ENCODE measurements at regions not wholly inside any gene's neighbourhood (a gene's known extent, or its start where the extent isn't known, plus 50 kb on each side); places are given as distances from the start of the nearest gene placed in this dataset.

GRCh38 chr4:52198294-52198693, 147.2 kb downstream of the SPATA18 start:
- H3K36me3 ChIP-seq: no peaks in the 10 kb centered on the region
- TF ChIP-seq CTCF (IDR thresholded peaks at IDR 0.05): no peak
- H3K27ac ChIP-seq: peak overlapping the region in 1 of 2 donors; percentile 26
- no peaks in the 10 kb centered on the region for H3K27me3 ChIP-seq
- H3K4me3 ChIP-seq: no peak overlapping the region
- H3K9me3 ChIP-seq: no peaks in the 10 kb centered on the region
- intact Hi-C loops (cut with DNase I; ENCODE audit: low total_unique reads): no loop called here
- peaks cover 0 to 31% (median 2%) of the 10 kb centered on the region in 4 donors for H3K4me1 ChIP-seq
- DNase-seq: no peak

DNA sequence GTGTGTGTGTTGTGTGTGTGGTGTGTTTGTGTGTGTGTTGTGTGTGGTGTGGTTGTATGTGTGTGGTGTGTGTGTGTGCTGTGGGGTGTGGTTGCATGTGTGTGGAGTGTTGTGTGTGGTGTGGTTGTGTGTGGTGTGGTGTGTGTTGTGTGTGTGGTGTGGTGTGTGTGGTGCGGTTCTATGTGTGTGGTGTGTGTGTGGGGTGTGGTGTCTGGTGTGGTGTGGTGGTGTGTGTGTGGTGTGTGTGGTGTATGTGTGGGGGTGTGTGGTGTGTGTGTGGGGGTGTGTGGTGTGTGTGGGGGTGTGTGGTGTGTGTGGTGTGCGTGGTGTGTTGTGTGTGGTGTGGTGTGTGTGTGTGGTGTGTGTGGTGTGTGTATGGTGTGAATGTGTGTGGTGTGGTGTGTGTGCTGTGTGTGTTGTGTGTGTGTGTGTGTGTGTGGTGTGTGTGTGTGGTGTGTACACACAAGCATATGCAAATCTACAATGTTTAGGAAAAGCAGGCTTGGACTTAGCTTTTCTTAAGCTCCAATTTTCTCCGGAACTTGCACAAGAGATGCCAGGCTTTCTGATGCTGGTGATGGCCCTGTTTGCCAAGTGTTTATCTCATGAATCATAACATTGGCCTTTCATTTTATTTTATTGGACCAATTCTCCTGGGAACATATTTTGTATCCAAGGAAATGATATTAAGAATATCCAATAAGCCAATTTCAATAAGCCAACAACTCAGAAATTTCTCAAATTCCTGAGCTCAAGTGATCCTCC, 148.7 kb downstream of the SPATA18 start:
- no peak for TF ChIP-seq CTCF (IDR thresholded peaks at IDR 0.05)
- no peaks in the 10 kb centered on the region for H3K36me3 ChIP-seq
- intact Hi-C loops (cut with DNase I; ENCODE audit: low total_unique reads): no loop called here
- H3K27ac ChIP-seq: no peak overlapping the region
- H3K27me3 ChIP-seq: no peaks in the 10 kb centered on the region
- DNase-seq: no peak
- H3K9me3 ChIP-seq: no peaks in the 10 kb centered on the region
- peaks cover 0 to 38% (median 2%) of the 10 kb centered on the region in 4 donors for H3K4me1 ChIP-seq
- H3K4me3 ChIP-seq: no peak overlapping the region

- Histone ChIP-seq H3K36me3 (no peaks in the 10 kb centered on the region), H3K4me3 (no peak overlapping the region), H3K27ac (no peak overlapping the region), H3K9me3 (no peaks in the 10 kb centered on the region), H3K27me3 (no peaks in the 10 kb centered on the region), H3K4me1 (peaks cover 0 to 38% (median 2%) of the 10 kb centered on the region in 4 donors)
- DNase-seq: no peak
- no peak for TF ChIP-seq CTCF (IDR thresholded peaks at IDR 0.05)
- intact Hi-C loops (cut with DNase I; ENCODE audit: low total_unique reads): no loop called here
These were observed 149.2 kb downstream of the SPATA18 start for GRCh38 chr4:52200339-52200725.

DNA sequence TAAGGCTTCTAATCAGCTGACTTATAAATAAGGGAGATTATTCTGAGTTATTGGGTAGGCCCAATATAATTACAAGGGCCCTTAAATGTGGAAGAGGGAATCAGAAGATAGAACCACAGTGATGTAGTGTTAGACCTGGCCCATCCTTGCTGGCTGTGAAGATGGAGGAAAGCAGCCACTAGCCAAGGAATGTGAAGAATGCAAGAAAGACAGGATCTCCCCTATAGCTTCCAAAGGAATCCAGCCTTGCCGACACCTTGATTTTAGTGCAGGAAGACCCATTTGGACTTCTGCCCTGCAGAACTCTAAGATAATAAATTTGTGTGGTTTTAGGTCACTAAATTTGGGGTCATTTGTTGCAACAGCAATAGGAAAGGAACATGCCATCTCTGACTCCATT, 150.6 kb downstream of the SPATA18 start:
- no peaks in the 10 kb centered on the region for H3K36me3 ChIP-seq
- no peak for TF ChIP-seq CTCF (IDR thresholded peaks at IDR 0.05)
- H3K4me1 ChIP-seq: peaks cover 0 to 35% (median 2%) of the 10 kb centered on the region in 4 donors
- H3K9me3 ChIP-seq: no peaks in the 10 kb centered on the region
- intact Hi-C loops (cut with DNase I; ENCODE audit: low total_unique reads): no loop called here
- DNase-seq: no peak
- no peak overlapping the region for H3K4me3 ChIP-seq
- no peaks in the 10 kb centered on the region for H3K27me3 ChIP-seq
- no peak overlapping the region for H3K27ac ChIP-seq

DNA sequence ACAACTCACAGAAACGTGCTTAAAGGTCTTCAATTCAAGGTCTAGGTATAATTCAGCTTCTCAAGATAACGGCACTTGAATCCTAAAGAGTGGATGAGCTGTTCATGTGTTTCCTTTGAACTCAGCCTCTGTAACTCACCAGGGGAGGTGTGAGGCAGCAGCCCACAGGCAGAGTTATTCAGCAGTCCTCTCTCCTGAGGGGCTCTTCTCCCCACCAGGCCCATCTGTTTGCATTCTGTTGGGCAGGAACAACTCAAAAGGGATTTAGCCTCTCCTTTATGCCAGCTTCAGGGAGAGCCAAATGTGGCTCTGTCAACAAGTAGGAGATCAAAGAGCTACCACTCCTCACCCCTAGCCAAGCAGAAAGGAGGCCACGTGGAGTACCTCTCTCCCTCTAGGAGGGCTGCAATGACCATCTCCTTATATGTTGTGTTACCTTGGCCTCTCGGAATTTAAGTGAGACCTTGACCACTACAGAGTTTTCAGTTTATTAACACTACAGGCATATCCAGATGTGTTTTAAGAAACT, 151.2 kb downstream of the SPATA18 start:
- no peak overlapping the region for H3K27ac ChIP-seq
- no peak for TF ChIP-seq CTCF (IDR thresholded peaks at IDR 0.05)
- DNase-seq: no peak
- H3K27me3 ChIP-seq: no peaks in the 10 kb centered on the region
- H3K9me3 ChIP-seq: no peaks in the 10 kb centered on the region
- H3K36me3 ChIP-seq: no peaks in the 10 kb centered on the region
- intact Hi-C loops (cut with DNase I; ENCODE audit: low total_unique reads): no loop called here
- peaks cover 0 to 33% (median 2%) of the 10 kb centered on the region in 4 donors for H3K4me1 ChIP-seq
- H3K4me3 ChIP-seq: no peak overlapping the region
